Fibroblast of lung (primary cell): ENCODE measurements at regions not wholly inside any gene's neighbourhood (a gene's known extent, or its start where the extent isn't known, plus 50 kb on each side); places are given as distances from the start of the nearest gene placed in this dataset.

Experiments
- DNase-seq, 2 donors: peaks; one replicate each; pipeline versions ENCODE4 v3.0.0 to v3.0.0-alpha.2; 2010; ENCODE audit warnings: low read depth in 2 of 2
- H2AFZ ChIP-seq: 2 replicates; pipeline ENCODE4 v1.5.1; 2012; ENCODE audit warnings: low read length, control low read depth, inconsistent platforms
- H3K27ac ChIP-seq: 2 replicates; pipeline ENCODE4 v1.5.1; 2011; ENCODE audit warnings: low read length, control low read depth; ENCODE audit not compliant: insufficient read depth
- H3K27me3 ChIP-seq: 2 replicates; pipeline ENCODE4 v1.5.1; 2011; ENCODE audit warnings: mild to moderate bottlenecking, low read length; ENCODE audit not compliant: control insufficient read depth, insufficient read depth
- H3K36me3 ChIP-seq: 2 replicates; pipeline ENCODE4 v1.5.1; 2011; ENCODE audit warnings: low read length; ENCODE audit not compliant: control insufficient read depth, insufficient read depth
- H3K4me1 ChIP-seq: 2 replicates; pipeline ENCODE4 v1.5.1; 2011; ENCODE audit warnings: low read length; ENCODE audit not compliant: control insufficient read depth, insufficient read depth; ENCODE audit errors: extremely low read depth
- H3K4me2 ChIP-seq: 2 replicates; pipeline ENCODE4 v1.5.1; 2011; ENCODE audit warnings: low read length, control low read depth; ENCODE audit not compliant: insufficient read depth; ENCODE audit errors: extremely low read depth
- H3K4me3 ChIP-seq, 4 experiments: fragments of 200-600 bp in 1 of 4; sonication (generic) in 1 of 4; replicated peaks in 1 of 4; 2 replicates each; pipeline ENCODE4 v1.5.1; 2011 to 2016; ENCODE audit warnings: low read length in 4 of 4, low read depth in 3 of 4, mild to moderate bottlenecking in 3 of 4, control low read depth in 2 of 4, inconsistent platforms in 1 of 4, mixed read lengths in 1 of 4; ENCODE audit not compliant: insufficient read depth in 1 of 4; ENCODE audit errors: control extremely low read depth in 1 of 4
- H3K79me2 ChIP-seq: 2 replicates; pipeline ENCODE4 v1.5.1; 2012; ENCODE audit warnings: mild to moderate bottlenecking, low read length, inconsistent platforms; ENCODE audit not compliant: control insufficient read depth, insufficient read depth
- H3K9ac ChIP-seq: 2 replicates; pipeline ENCODE4 v1.5.1; 2011; ENCODE audit warnings: mild to moderate bottlenecking, low read length, control low read depth; ENCODE audit not compliant: insufficient read depth
- H3K9me3 ChIP-seq: 2 replicates; pipeline ENCODE4 v1.5.1; 2012; ENCODE audit warnings: low read depth, low read length; ENCODE audit not compliant: control insufficient read depth, insufficient read depth
- H4K20me1 ChIP-seq: 2 replicates; pipeline ENCODE4 v1.5.1; 2011; ENCODE audit warnings: low read length; ENCODE audit not compliant: control insufficient read depth, insufficient read depth; ENCODE audit errors: extremely low read depth
- EZH2 ChIP-seq: IDR thresholded peaks from 2 replicates; pipeline ENCODE4 v1.5.1; 2012; ENCODE audit warnings: low read length, control low read depth, mild to moderate bottlenecking; ENCODE audit errors: missing control alignments
- TF ChIP-seq, protein P1 (sequence below), 2 donors: IDR thresholded peaks in 1 of 2; conservative IDR thresholded peaks in 1 of 2; 1 replicate in 1 of 2; 2 replicates in 1 of 2; pipeline ENCODE4 v1.5.1; 2011 to 2012; ENCODE audit warnings: low read length in 2 of 2, control low read depth in 1 of 2, inconsistent platforms in 1 of 2, low read depth in 1 of 2, mild to moderate bottlenecking in 1 of 2

DNA sequence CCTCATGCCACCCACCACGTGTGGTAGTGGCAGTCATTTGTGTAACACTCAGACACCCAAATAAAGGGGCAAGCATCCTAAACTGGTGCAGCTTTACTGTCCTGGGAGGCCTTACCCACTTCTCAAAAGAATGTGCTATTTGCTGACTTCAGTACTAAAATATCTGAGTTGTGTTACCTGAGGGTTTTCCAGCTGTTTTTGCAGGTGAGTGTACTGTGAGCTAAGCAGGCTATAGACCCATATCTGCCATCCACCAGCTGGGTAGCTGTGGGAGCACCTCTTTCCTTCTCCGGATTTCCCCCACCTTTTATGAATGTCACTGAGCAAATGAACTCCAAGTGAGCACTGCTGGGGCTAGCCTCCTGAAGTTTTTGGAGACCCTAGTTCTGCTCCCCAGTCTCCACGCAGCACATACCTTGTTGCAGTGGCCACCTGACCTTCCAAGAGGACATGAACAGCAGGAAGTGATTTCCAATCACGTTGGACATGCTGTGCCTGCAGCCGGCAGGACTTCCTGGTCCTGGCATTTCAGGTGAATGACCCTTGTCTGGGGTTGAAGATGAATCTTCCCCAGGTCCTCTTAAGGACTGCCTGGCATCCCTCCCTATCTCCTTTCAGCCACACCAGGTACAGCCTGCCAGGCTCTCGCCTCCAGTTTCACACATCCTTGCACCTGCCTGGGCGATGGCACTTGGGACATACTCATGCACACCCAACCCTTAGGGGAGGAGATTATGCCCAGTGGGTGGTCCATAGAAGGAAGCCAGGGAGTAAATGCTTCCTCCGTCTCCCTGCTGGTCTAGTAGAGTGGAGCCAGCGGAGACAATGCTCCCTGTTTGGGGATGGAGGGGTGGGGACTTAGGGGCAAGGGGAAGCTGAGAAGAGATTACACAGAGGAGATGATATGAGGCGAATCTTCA is 109.5 kb upstream of the SPATA13 start:
- no peak overlapping the region for H3K4me3 ChIP-seq
- H3K4me2 ChIP-seq = peak overlapping the region; percentile 40
- H3K27me3 ChIP-seq = no peaks in the 10 kb centered on the region
- no peak overlapping the region for H2AFZ ChIP-seq
- TF ChIP-seq EZH2 = no peak
- TF ChIP-seq, protein P1, sequence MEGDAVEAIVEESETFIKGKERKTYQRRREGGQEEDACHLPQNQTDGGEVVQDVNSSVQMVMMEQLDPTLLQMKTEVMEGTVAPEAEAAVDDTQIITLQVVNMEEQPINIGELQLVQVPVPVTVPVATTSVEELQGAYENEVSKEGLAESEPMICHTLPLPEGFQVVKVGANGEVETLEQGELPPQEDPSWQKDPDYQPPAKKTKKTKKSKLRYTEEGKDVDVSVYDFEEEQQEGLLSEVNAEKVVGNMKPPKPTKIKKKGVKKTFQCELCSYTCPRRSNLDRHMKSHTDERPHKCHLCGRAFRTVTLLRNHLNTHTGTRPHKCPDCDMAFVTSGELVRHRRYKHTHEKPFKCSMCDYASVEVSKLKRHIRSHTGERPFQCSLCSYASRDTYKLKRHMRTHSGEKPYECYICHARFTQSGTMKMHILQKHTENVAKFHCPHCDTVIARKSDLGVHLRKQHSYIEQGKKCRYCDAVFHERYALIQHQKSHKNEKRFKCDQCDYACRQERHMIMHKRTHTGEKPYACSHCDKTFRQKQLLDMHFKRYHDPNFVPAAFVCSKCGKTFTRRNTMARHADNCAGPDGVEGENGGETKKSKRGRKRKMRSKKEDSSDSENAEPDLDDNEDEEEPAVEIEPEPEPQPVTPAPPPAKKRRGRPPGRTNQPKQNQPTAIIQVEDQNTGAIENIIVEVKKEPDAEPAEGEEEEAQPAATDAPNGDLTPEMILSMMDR (conservative IDR thresholded peaks at IDR 0.05 in 1 of 2, IDR thresholded peaks at IDR 0.05 in 1 of 2; ENCODE audit: low read depth in 1 of 2, low read length in 2 of 2) = no peak
- no peaks in the 10 kb centered on the region for H3K79me2 ChIP-seq
- H3K9ac ChIP-seq = no peak overlapping the region
- DNase-seq = no peak
- peaks cover 8% of the 10 kb centered on the region for H3K4me1 ChIP-seq
- no peak overlapping the region for H3K27ac ChIP-seq
- H4K20me1 ChIP-seq = no peaks in the 10 kb centered on the region
- no peaks in the 10 kb centered on the region for H3K9me3 ChIP-seq
- no peaks in the 10 kb centered on the region for H3K36me3 ChIP-seq

DNA sequence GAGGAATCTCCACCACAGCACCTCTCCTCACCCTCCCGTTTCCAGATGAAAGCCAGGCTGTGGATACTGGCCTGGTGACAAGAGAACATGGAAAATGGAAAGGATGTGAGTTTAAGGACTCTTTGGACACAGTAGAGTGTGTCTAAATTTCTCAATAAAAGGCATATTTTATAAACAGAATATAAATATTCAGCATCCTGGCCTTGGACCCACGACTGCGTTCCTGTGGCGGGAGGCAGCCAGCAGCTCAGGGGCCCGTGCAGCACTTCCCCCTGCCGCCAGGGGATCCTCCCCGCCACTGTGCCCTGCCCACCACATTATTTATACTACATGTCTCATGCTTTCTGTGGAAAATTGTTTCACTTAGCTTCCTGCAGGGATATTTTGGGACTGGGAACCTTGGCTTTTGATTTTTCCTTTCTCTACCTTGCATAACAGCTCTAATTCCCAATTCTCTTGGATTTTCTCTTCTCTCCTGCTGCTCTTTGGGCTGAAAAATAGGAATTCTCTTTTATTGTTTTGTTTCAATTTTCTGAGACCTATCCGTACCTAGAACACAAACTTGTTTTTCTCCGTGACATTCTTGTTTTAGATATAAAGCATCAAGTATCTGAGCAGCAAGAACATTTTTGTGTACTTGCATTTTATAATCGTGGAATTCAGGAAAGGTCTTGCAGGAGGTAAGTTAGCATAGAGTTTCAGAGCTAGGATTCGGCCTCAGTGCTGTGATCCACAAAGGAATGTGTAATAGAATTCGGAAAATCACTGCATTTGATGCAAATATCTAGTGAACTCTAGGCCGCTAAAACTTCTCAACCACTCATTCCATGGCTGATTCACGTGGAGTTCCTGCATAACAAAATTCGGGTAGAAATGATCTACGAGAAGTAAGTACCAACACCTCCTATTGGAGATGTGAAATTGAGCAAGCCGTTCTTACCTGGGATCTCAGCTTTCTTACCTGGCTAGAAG is 107.7 kb upstream of the SPATA13 start:
- no peak for TF ChIP-seq EZH2
- TF ChIP-seq, protein P1 (conservative IDR thresholded peaks at IDR 0.05 in 1 of 2, IDR thresholded peaks at IDR 0.05 in 1 of 2; ENCODE audit: low read depth in 1 of 2, low read length in 2 of 2) = peak; percentile 14 to 22
- Histone ChIP-seq H3K79me2 (no peaks in the 10 kb centered on the region), H3K9me3 (no peaks in the 10 kb centered on the region), H4K20me1 (no peaks in the 10 kb centered on the region), H3K36me3 (no peaks in the 10 kb centered on the region), H3K27me3 (no peaks in the 10 kb centered on the region), H3K4me1 (peaks cover 8% of the 10 kb centered on the region), H3K9ac (no peak overlapping the region), H3K4me2 (peak overlapping the region; percentile 72), H2AFZ (no peak overlapping the region), H3K4me3 (peak overlapping the region in 2 of 4 experiments; percentile 10 to 26), H3K27ac (no peak overlapping the region)
- peak; percentile 28 to 64 for DNase-seq
